ENCODE measurements at regions not wholly inside any gene's neighbourhood (a gene's known extent, or its start where the extent isn't known, plus 50 kb on each side); places are given as distances from the start of the nearest gene placed in this dataset.
A peak's percentile ranks its signal among the peaks of the same experiment; 100 is the strongest.

DNA sequence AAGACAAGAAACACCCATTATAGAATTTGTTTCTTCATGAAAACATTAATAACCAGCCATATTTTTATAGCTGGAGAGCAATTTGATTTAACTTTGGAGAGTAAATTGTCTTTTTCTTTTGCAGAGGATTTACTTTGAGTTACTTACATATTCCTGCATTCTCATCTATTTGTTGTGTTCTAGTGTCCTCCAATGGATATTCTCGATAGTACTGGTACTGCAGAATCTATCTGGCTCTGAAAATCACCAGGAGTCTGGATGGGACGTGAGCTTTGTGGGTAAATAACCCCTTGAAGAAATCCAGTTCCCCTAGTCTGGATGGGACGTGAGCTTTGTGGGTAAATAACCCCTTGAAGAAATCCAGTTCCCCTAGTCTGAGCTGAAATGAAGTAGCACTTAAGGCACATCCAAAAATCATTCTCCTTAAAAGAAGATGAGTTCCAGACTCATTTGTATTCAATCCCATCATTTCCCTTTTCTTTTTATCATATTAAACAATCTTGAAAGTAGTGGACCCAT lies 294.1 kb upstream of the UBE2E2 start:
- no peak for DNase-seq

DNA sequence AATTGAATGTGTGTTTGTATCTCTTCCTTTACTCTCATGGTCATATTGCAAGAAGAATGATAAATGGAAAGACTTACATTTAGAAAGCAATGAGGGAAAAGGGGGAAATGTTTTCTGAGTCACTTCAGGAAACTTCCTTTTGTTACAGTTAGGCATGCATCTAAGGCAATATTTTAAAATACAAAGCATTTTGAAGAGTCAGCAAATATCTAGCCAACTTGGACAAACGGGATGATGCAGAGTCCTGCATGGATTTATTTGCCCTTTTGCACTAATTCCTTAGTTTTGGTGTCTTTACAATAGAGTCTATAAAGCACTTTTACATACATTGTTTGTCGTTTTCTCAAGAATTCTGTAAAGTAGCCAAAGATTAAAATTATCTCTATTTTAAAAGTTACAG lies 286.2 kb upstream of the UBE2E2 start:
- no peak for DNase-seq

DNA sequence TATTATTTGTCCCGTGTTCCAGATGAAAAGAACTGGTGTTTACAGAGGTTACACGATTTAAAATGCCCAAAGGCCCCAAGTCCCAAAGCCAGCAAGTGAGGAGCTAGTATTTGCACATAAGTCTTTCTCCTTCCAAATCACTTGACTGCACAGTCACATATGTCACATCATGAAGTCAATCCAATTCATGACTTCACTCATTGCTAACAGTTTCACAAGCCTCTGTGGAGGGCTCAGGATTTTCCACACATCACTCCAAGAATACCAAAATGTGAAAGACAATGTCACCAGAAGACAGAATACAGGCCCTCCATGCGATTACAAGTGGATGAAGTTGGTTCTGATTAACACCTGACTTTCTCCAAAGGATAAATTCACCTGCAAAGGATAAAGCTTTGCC lies 283.1 kb upstream of the UBE2E2 start:
- DNase-seq = no peak

- no peak for DNase-seq
Observed at GRCh38 chr3:22922317-22922716, 280.8 kb upstream of the UBE2E2 start.

- DNase-seq = no peak
Observed at GRCh38 chr3:22923711-22924110, 279.4 kb upstream of the UBE2E2 start.

GRCh38 chr3:22928216-22929110 lies 274.7 kb upstream of the UBE2E2 start:
- DNase-seq = no peak

DNA sequence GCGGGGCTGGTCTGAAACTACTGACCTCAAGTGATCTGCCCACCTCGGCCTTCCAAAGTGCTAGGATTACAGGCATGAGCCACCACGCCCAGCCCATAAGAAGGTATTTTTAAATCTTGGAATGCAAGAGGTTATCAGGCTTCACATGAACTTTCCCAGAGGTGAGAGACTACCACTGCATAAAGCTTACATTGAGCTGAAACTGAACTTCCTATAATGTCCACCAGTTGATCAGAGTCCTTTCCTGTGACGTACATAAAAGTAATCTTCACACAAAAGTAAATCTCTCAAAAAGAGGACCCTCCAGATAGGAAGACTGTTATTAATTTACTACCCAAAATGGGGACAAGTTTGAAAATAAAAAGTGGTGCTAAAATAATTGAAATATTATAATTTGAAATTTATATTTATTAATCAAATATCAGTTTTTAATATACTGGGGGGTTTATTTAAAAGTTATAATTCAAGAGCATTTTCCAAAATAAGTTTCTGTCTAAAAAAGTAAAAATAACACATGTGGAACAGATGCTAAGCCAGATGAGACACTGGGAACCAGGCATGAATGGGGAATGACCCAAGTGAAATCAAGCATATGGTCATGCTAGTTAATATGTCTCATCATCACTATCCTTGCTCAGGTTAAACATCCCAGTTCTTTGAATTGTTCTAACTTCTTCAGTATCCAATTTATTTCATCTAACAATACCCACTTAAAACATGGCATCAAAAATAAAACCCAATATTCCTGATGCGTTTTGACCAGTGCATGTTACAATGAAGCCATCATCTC lies 269.9 kb upstream of the UBE2E2 start:
- DNase-seq = no peak

- DNase-seq = no peak
Observed at GRCh38 chr3:22933841-22934116, 269.3 kb upstream of the UBE2E2 start.

GRCh38 chr3:22935040-22935439 lies 268.1 kb upstream of the UBE2E2 start:
- DNase-seq = no peak

DNA sequence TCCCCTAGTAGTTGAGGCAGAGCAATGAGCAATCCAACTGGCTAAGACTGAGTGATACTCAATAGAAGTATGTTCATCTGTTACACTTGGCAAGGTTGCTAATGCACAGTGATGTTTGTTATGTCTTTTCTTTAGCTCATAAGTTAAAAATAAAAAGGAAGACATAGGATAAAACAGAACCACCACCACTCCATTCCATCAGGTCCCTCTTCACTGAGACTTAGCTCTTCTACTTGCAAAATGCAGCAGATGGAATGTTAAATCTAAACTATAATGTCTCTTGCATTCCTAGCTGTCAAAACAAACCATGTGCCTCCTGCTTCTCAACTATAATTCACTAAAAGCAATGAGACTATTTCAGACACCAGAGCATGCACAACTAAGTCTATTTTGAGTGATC lies 265.6 kb upstream of the UBE2E2 start:
- no peak for DNase-seq

GRCh38 chr3:22938739-22939138 lies 264.4 kb upstream of the UBE2E2 start:
- DNase-seq = no peak

- DNase-seq = no peak
Observed at GRCh38 chr3:22939349-22939748, 263.8 kb upstream of the UBE2E2 start.

- DNase-seq = no peak
Observed at GRCh38 chr3:22940285-22940684, 262.8 kb upstream of the UBE2E2 start.

GRCh38 chr3:22942981-22943380 lies 260.1 kb upstream of the UBE2E2 start:
- no peak for DNase-seq

DNA sequence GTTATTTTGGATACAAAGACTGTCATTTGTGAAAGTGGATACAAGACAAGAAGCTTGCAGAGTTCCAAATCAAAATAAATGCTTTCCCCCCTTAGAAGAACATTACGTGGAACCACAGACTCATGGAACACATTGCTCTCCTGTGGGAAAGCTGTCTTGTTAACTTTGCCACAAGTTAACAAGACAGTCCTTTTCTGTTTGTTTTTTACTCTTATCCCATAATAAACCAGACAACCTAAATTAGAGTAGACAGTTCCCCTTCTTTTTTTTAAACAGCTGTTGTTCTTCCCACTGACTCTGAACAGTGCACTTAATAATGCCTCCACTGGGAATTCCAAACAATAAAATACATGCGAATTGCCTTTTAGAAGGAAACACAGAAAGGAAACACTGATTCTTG lies 255.3 kb upstream of the UBE2E2 start:
- no peak for DNase-seq

- no peak for DNase-seq
Observed at GRCh38 chr3:22951910-22952309, 251.2 kb upstream of the UBE2E2 start.

DNA sequence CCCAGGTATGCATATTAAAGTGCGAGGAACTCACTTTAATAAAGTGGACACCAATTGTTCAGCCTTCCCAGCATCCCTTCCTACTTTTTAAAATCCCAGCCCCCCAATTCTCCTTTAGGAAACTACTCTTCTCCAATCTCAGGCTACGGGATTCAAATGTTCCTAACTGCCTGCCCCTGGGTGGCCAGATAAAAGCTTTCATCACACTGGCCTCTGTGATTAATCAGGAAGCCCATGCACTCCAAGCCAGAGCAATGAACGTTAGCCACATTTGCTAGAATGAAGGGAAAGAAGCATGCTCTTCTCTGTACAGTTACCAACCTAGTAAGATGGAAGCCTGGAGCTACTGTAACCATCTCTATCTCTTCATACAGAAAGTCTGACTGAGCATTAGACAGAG lies 250.3 kb upstream of the UBE2E2 start:
- no peak for DNase-seq

GRCh38 chr3:22959593-22959992 lies 243.5 kb upstream of the UBE2E2 start:
- no peak for DNase-seq

- peak; percentile 26 for DNase-seq
Observed at GRCh38 chr3:22960105-22960984, 242.8 kb upstream of the UBE2E2 start.

DNA sequence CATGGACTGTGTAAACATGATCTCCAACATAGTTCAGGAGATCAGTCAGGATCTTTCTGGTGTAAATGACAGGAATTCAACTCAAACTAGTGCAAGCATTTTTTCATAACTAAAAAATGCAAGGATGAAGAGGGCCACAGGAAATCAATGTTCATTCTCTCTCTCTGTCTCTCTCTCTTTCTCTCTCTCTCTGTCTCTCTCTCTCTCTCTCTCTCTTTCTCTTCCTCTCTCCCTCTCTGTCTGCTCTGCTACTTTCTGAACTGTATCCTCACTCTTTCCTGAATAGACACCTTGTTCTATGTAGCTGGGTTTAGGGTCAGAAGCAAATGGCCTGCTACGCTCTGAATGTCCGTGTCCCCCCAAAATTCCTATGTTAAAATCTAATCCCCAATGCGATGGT lies 240.9 kb upstream of the UBE2E2 start:
- DNase-seq = no peak

- DNase-seq = no peak
Observed at GRCh38 chr3:22966349-22966748, 236.8 kb upstream of the UBE2E2 start.

DNA sequence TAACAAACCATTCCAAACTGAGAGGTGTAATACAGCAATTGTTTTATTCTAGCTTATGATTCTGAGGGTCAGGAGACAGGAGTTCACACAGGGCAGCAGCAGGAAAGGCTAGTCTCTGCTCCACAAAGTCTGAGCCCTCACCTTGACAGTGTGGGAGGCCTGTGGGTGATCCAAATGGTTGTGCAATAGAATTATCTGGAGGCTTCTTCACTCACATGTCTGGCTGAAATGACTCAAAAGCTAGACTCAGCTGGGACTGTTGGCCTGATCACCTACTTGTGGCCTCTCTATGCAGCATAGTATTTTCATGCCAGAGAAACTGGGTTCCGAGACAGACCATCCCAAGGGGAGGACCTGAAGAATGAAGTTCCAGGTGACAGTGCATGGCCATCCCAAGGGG lies 233.9 kb upstream of the UBE2E2 start:
- no peak for DNase-seq

- DNase-seq = no peak
Observed at GRCh38 chr3:22971497-22971896, 231.6 kb upstream of the UBE2E2 start.

All from NCI-H446 treated with DMSO at 0.1 percent for 48 hours (cell line).